ENCODE measurements at regions not wholly inside any gene's neighbourhood (a gene's known extent, or its start where the extent isn't known, plus 50 kb on each side); places are given as distances from the start of the nearest gene placed in this dataset.

- Histone ChIP-seq H3K4me3 (replicated peaks in 1 of 4; ENCODE audit: control extremely low read depth in 1 of 4, insufficient read depth in 1 of 4, low read depth in 3 of 4, low read length in 4 of 4) (no peak overlapping the region), H3K9me3 (ENCODE audit: control insufficient read depth, insufficient read depth, low read depth, low read length) (no peaks in the 10 kb centered on the region), H3K27me3 (ENCODE audit: control insufficient read depth, insufficient read depth, low read length) (no peaks in the 10 kb centered on the region), H3K4me1 (ENCODE audit: control insufficient read depth, extremely low read depth, insufficient read depth, low read length) (no peaks in the 10 kb centered on the region), H3K79me2 (ENCODE audit: control insufficient read depth, insufficient read depth, low read length) (no peaks in the 10 kb centered on the region), H3K9ac (ENCODE audit: insufficient read depth, low read length) (no peak overlapping the region), H4K20me1 (ENCODE audit: control insufficient read depth, extremely low read depth, insufficient read depth, low read length) (no peaks in the 10 kb centered on the region), H3K27ac (ENCODE audit: insufficient read depth, low read length) (no peak overlapping the region), H3K36me3 (ENCODE audit: control insufficient read depth, insufficient read depth, low read length) (no peaks in the 10 kb centered on the region), H2AFZ (ENCODE audit: low read length) (no peak overlapping the region), H3K4me2 (ENCODE audit: extremely low read depth, insufficient read depth, low read length) (no peak overlapping the region)
- no peak for DNase-seq (ENCODE audit: low read depth in 2 of 2)
- no peak for TF ChIP-seq CTCF (conservative IDR thresholded peaks at IDR 0.05 in 1 of 2, IDR thresholded peaks at IDR 0.05 in 1 of 2; ENCODE audit: low read depth in 1 of 2, low read length in 2 of 2)
- no peak for TF ChIP-seq EZH2 (IDR thresholded peaks at IDR 0.05; ENCODE audit: low read length, missing control alignments)
These were observed 169.5 kb upstream of the USP24 start for GRCh38 chr1:55384637-55385036.

- TF ChIP-seq CTCF (conservative IDR thresholded peaks at IDR 0.05 in 1 of 2, IDR thresholded peaks at IDR 0.05 in 1 of 2; ENCODE audit: low read depth in 1 of 2, low read length in 2 of 2) (no peak), EZH2 (IDR thresholded peaks at IDR 0.05; ENCODE audit: low read length, missing control alignments) (no peak)
- Histone ChIP-seq H3K9me3 (ENCODE audit: control insufficient read depth, insufficient read depth, low read depth, low read length) (no peaks in the 10 kb centered on the region), H4K20me1 (ENCODE audit: control insufficient read depth, extremely low read depth, insufficient read depth, low read length) (no peaks in the 10 kb centered on the region), H2AFZ (ENCODE audit: low read length) (no peak overlapping the region), H3K4me2 (ENCODE audit: extremely low read depth, insufficient read depth, low read length) (no peak overlapping the region), H3K27ac (ENCODE audit: insufficient read depth, low read length) (no peak overlapping the region), H3K4me3 (replicated peaks in 1 of 4; ENCODE audit: control extremely low read depth in 1 of 4, insufficient read depth in 1 of 4, low read depth in 3 of 4, low read length in 4 of 4) (no peak overlapping the region), H3K4me1 (ENCODE audit: control insufficient read depth, extremely low read depth, insufficient read depth, low read length) (no peaks in the 10 kb centered on the region), H3K27me3 (ENCODE audit: control insufficient read depth, insufficient read depth, low read length) (no peaks in the 10 kb centered on the region), H3K9ac (ENCODE audit: insufficient read depth, low read length) (no peak overlapping the region), H3K36me3 (ENCODE audit: control insufficient read depth, insufficient read depth, low read length) (no peaks in the 10 kb centered on the region), H3K79me2 (ENCODE audit: control insufficient read depth, insufficient read depth, low read length) (no peaks in the 10 kb centered on the region)
- no peak for DNase-seq (ENCODE audit: low read depth in 2 of 2)
These were observed 167.7 kb upstream of the USP24 start for GRCh38 chr1:55382806-55383305.

DNA sequence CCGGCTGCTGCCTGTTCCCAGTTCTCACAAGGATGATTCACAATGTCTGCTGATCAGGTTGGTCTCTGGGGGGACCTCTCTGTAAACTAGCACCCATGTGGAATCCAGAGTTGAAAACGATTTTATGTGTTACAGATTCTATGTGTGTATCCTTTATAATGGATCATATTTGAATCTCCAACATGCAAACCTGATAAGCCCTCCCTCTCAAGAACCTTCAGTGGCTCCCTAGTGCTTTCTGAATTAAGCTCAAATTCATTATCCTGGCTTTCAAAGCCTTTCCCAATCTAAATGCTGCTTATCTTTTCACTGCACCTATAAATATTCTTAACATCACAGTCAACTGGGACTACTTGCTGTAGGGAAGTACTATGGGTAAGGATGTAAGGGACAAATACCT is 166.8 kb upstream of the USP24 start:
- H3K36me3 ChIP-seq (ENCODE audit: control insufficient read depth, insufficient read depth, low read length): no peaks in the 10 kb centered on the region
- H3K27me3 ChIP-seq (ENCODE audit: control insufficient read depth, insufficient read depth, low read length): no peaks in the 10 kb centered on the region
- no peaks in the 10 kb centered on the region for H3K79me2 ChIP-seq (ENCODE audit: control insufficient read depth, insufficient read depth, low read length)
- H2AFZ ChIP-seq (ENCODE audit: low read length): no peak overlapping the region
- TF ChIP-seq EZH2 (IDR thresholded peaks at IDR 0.05; ENCODE audit: low read length, missing control alignments): no peak
- no peak for TF ChIP-seq CTCF (conservative IDR thresholded peaks at IDR 0.05 in 1 of 2, IDR thresholded peaks at IDR 0.05 in 1 of 2; ENCODE audit: low read depth in 1 of 2, low read length in 2 of 2)
- no peaks in the 10 kb centered on the region for H4K20me1 ChIP-seq (ENCODE audit: control insufficient read depth, extremely low read depth, insufficient read depth, low read length)
- no peaks in the 10 kb centered on the region for H3K9me3 ChIP-seq (ENCODE audit: control insufficient read depth, insufficient read depth, low read depth, low read length)
- no peak overlapping the region for H3K4me2 ChIP-seq (ENCODE audit: extremely low read depth, insufficient read depth, low read length)
- no peak overlapping the region for H3K9ac ChIP-seq (ENCODE audit: insufficient read depth, low read length)
- no peak overlapping the region for H3K4me3 ChIP-seq (replicated peaks in 1 of 4; ENCODE audit: control extremely low read depth in 1 of 4, insufficient read depth in 1 of 4, low read depth in 3 of 4, low read length in 4 of 4)
- H3K27ac ChIP-seq (ENCODE audit: insufficient read depth, low read length): no peak overlapping the region
- DNase-seq (ENCODE audit: low read depth in 2 of 2): no peak
- no peaks in the 10 kb centered on the region for H3K4me1 ChIP-seq (ENCODE audit: control insufficient read depth, extremely low read depth, insufficient read depth, low read length)
